HCT116 (cell line): ENCODE measurements at regions not wholly inside any gene's neighbourhood (a gene's known extent, or its start where the extent isn't known, plus 50 kb on each side); places are given as distances from the start of the nearest gene placed in this dataset.

Experiments used
- CEBPB ChIP-seq: IDR thresholded peaks from 2 replicates; pipeline ENCODE4 v1.6.1; 2012; ENCODE audit warnings: low read depth
- CTCF ChIP-seq, 3 experiments: fragments of 200-600 bp in 1 of 3; sonication (generic) in 1 of 3; IDR thresholded peaks in 2 of 3; conservative IDR thresholded peaks in 1 of 3; 2 replicates each; pipeline ENCODE4 v1.5.1; 2012 to 2017; ENCODE audit warnings: low read depth in 2 of 3, low read length in 2 of 3, antibody characterized with exemption in 1 of 3, borderline replicate concordance in 1 of 3, control low read depth in 1 of 3, mild to moderate bottlenecking in 1 of 3, mixed read lengths in 1 of 3, mixed run types in 1 of 3, moderate library complexity in 1 of 3; ENCODE audit not compliant: insufficient read depth in 1 of 3
- EGR1 ChIP-seq: IDR thresholded peaks from 2 replicates; pipeline ENCODE4 v1.6.1; 2012; ENCODE audit warnings: low read depth
- EZH2 ChIP-seq: fragments of 200-600 bp; sonication (generic); IDR thresholded peaks from 2 replicates; pipeline ENCODE4 v1.6.1; 2017; ENCODE audit warnings: antibody characterized with exemption, mixed run types
- FOSL1 ChIP-seq: IDR thresholded peaks from 2 replicates; pipeline ENCODE4 v1.6.1; 2012; ENCODE audit warnings: low read depth
- JUND ChIP-seq: IDR thresholded peaks from 2 replicates; pipeline ENCODE4 v1.6.1; 2012
- MAX ChIP-seq: IDR thresholded peaks from 2 replicates; pipeline ENCODE4 v1.6.1; 2012
- POLR2A ChIP-seq: IDR thresholded peaks from 2 replicates; pipeline ENCODE4 v1.7.0; 2011; ENCODE audit warnings: borderline replicate concordance; ENCODE audit not compliant: insufficient read depth, insufficient read length; ENCODE audit errors: extremely low read depth
- POLR2AphosphoS5 ChIP-seq: IDR thresholded peaks from 2 replicates; pipeline ENCODE4 v1.6.1; 2011; ENCODE audit warnings: mild to moderate bottlenecking, low read depth, low read length, moderate library complexity
- RAD21 ChIP-seq: IDR thresholded peaks from 2 replicates; pipeline ENCODE4 v1.6.1; 2012; ENCODE audit warnings: low read depth, mild to moderate bottlenecking
- REST ChIP-seq: IDR thresholded peaks from 2 replicates; pipeline ENCODE4 v1.6.1; 2012; ENCODE audit warnings: low read depth
- SIN3A ChIP-seq: IDR thresholded peaks from 2 replicates; pipeline ENCODE4 v1.6.1; 2012; ENCODE audit warnings: low read depth
- SRF ChIP-seq: IDR thresholded peaks from 2 replicates; pipeline ENCODE4 v1.6.1; 2012; ENCODE audit warnings: low read depth
- ZNF274 ChIP-seq: fragments of 200-500 bp; sonication (Bioruptor generic); IDR thresholded peaks from 2 replicates; pipeline ENCODE4 v1.6.1; 2014; ENCODE audit warnings: mild to moderate bottlenecking, low read depth, low read length, inconsistent platforms

- TF ChIP-seq CTCF (IDR thresholded peaks at IDR 0.05 in 2 of 3, conservative IDR thresholded peaks at IDR 0.05 in 1 of 3; ENCODE audit: borderline replicate concordance in 1 of 3, insufficient read depth in 1 of 3, low read depth in 2 of 3, low read length in 2 of 3) (no peak), POLR2AphosphoS5 (no peak), SRF (no peak), RAD21 (no peak), EZH2 (no peak), POLR2A (no peak), REST (no peak), CEBPB (no peak), SIN3A (no peak), JUND (no peak), ZNF274 (no peak), MAX (no peak), EGR1 (no peak), FOSL1 (no peak)
Observed at GRCh38 chr3:124275412-124275811, 283.5 kb upstream of the ROPN1 start.
